AG10803 (cell line): ENCODE measurements at regions not wholly inside any gene's neighbourhood (a gene's known extent, or its start where the extent isn't known, plus 50 kb on each side); places are given as distances from the start of the nearest gene placed in this dataset.

Source experiments
- DNase-seq: peaks from one replicate; pipeline ENCODE4 v3.0.0; 2010; ENCODE audit warnings: low read depth
- H3K4me3 ChIP-seq: 2 replicates; pipeline ENCODE4 v1.5.1; 2011; ENCODE audit warnings: mild to moderate bottlenecking, low read length, control low read depth
- TF ChIP-seq, protein P1 (sequence below): conservative IDR thresholded peaks from 2 replicates; pipeline ENCODE4 v1.5.1; 2011; ENCODE audit warnings: mild to moderate bottlenecking, low read length, control low read depth, inconsistent platforms

DNA sequence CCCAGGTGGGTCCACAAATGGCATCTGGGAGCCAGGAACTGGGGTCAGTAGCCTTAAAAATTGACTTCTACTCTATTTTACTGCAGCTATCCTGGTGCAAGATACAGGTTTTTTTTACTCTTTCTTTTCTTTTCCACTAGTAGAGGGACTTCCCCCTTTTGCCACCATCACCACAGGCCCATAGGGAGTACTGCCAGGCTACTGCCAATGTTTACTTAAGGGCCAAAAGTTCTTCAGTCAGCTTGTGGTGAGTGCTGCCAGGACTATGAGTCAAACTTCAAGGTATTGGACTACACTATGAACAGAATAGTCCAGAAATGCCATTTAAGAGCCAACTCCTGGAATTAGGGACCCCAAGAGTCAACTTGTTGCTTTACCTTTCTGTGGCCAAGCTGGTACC, 94.7 kb downstream of the EDA2R start:
- TF ChIP-seq, protein P1, sequence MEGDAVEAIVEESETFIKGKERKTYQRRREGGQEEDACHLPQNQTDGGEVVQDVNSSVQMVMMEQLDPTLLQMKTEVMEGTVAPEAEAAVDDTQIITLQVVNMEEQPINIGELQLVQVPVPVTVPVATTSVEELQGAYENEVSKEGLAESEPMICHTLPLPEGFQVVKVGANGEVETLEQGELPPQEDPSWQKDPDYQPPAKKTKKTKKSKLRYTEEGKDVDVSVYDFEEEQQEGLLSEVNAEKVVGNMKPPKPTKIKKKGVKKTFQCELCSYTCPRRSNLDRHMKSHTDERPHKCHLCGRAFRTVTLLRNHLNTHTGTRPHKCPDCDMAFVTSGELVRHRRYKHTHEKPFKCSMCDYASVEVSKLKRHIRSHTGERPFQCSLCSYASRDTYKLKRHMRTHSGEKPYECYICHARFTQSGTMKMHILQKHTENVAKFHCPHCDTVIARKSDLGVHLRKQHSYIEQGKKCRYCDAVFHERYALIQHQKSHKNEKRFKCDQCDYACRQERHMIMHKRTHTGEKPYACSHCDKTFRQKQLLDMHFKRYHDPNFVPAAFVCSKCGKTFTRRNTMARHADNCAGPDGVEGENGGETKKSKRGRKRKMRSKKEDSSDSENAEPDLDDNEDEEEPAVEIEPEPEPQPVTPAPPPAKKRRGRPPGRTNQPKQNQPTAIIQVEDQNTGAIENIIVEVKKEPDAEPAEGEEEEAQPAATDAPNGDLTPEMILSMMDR, result no peak
- DNase-seq, result no peak
- no peak overlapping the region for H3K4me3 ChIP-seq

DNA sequence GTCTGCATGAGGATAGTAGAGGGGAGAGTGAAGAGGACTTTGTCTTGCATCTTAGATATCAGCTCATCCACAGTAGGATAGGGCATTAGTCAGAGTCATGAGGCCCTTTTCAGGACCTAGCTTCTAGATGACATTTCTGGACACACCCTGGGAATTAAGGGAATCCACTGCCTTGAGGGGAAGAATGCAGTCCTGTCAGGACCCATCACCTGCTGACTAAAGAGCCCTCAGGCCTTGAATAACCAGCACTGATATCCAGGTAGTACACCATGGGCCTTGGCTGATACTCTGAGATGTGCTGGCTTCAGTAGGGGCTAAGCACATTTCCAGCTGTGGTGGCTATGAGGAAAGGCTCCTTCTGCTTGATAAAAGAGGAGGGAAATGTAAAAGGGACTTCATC, 134.4 kb downstream of the EDA2R start:
- H3K4me3 ChIP-seq, result no peak overlapping the region
- TF ChIP-seq, protein P1, result no peak
- no peak for DNase-seq

DNA sequence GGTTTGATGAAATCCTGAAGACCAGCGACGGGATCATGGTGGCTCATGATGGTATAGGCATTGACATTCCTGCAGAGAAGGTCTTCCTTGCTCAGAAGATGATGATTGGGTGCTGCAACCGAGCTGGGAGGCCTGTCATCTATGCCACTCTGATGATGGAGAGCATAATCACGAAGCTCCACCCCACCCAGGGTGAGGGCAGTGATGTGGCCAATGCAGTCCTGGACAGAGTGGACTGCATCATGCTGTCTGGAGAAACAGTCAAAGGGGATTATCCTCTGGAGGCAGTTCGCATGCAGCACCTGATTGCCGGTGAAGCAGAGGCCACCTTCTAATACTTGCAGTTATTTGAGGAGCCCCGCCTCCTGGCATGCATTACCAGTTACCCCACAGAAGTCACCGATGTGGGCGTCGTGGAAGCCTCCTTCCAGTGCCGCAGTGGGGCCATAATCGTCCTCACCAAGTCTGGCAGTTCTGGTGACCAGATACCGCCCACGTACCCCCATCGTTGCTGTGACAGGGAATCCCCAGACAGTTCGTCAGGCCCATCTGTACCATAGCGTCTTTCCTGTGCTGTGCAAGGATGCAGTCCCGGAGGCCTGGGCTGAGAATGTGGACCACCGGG, 140.1 kb downstream of the EDA2R start:
- no peak for DNase-seq
- TF ChIP-seq, protein P1, result no peak
- no peak overlapping the region for H3K4me3 ChIP-seq

DNA sequence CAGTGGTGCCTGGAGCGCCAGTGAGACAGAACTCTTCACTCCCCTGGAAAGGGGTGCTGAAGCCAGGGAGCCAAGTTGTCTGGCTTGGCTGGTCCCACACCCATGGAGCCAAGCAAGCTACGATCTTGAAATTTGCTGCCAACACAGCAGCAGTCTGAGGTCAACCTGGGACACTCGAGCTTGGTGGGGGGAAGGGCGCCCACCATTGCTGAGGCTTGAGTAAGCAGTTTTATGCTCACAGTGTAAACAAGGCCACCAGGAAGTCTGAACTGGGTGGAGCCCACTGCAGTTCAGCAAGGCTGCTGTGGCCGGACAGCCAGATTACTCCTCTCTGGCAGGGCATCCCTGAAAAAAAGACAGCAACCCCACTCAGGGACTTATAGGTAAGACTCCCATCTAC, 149.5 kb downstream of the EDA2R start:
- peak; percentile 0 for DNase-seq
- TF ChIP-seq, protein P1, result no peak
- no peak overlapping the region for H3K4me3 ChIP-seq
